ENCODE measurements at regions not wholly inside any gene's neighbourhood (a gene's known extent, or its start where the extent isn't known, plus 50 kb on each side); places are given as distances from the start of the nearest gene placed in this dataset.

DNA sequence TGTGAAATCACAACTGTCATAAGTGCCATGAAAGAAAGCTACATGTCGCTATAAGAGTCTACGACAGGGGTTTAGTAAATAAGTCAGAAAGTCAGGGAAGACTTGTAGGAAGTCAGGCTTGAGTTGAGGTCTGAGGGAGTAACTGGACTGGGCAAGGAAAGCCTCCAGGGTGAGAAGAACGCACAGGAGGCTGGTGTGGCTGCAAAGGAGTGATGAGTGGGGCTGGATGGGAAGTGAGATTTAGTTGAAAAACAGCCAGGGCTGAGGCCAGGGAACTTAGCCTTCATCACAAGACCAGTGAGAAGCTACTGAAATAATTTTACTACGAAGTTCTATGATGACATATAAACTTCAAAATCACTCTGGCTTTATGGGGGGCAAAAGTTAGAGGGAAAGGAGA, 763.7 kb upstream of the PHF14 start:
- TF ChIP-seq, protein P1, sequence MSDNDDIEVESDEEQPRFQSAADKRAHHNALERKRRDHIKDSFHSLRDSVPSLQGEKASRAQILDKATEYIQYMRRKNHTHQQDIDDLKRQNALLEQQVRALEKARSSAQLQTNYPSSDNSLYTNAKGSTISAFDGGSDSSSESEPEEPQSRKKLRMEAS (CRISPR knock-in tag; IDR thresholded peaks at IDR 0.05) = no peak
- TF ChIP-seq, protein P2, sequence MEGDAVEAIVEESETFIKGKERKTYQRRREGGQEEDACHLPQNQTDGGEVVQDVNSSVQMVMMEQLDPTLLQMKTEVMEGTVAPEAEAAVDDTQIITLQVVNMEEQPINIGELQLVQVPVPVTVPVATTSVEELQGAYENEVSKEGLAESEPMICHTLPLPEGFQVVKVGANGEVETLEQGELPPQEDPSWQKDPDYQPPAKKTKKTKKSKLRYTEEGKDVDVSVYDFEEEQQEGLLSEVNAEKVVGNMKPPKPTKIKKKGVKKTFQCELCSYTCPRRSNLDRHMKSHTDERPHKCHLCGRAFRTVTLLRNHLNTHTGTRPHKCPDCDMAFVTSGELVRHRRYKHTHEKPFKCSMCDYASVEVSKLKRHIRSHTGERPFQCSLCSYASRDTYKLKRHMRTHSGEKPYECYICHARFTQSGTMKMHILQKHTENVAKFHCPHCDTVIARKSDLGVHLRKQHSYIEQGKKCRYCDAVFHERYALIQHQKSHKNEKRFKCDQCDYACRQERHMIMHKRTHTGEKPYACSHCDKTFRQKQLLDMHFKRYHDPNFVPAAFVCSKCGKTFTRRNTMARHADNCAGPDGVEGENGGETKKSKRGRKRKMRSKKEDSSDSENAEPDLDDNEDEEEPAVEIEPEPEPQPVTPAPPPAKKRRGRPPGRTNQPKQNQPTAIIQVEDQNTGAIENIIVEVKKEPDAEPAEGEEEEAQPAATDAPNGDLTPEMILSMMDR (IDR thresholded peaks at IDR 0.05) = no peak

All from WTC11 (cell line).